ENCODE measurements at regions not wholly inside any gene's neighbourhood (a gene's known extent, or its start where the extent isn't known, plus 50 kb on each side); places are given as distances from the start of the nearest gene placed in this dataset.

GRCh38 chr5:116389601-116390000, 185.0 kb downstream of the SEMA6A start:
- no peak for FAIRE-seq
- DNase-seq (ENCODE audit: extremely low spot score, insufficient read length, low read depth), result no peak

- FAIRE-seq, result no peak
- no peak for DNase-seq (ENCODE audit: extremely low spot score, insufficient read length, low read depth)
Observed at GRCh38 chr5:116388564-116389258, 185.9 kb downstream of the SEMA6A start.

GRCh38 chr5:116387738-116388137, 186.9 kb downstream of the SEMA6A start:
- FAIRE-seq (no peak), DNase-seq (ENCODE audit: extremely low spot score, insufficient read length, low read depth) (no peak)

- DNase-seq (ENCODE audit: extremely low spot score, insufficient read length, low read depth), result no peak
- FAIRE-seq, result no peak
Observed at GRCh38 chr5:116386633-116387032, 188.0 kb downstream of the SEMA6A start.

GRCh38 chr5:116382874-116383266, 191.8 kb downstream of the SEMA6A start:
- no peak for DNase-seq (ENCODE audit: extremely low spot score, insufficient read length, low read depth)
- FAIRE-seq, result no peak

- DNase-seq (ENCODE audit: extremely low spot score, insufficient read length, low read depth) (no peak), FAIRE-seq (no peak)
Observed at GRCh38 chr5:116382032-116382873, 192.4 kb downstream of the SEMA6A start.

- DNase-seq (ENCODE audit: extremely low spot score, insufficient read length, low read depth) (no peak), FAIRE-seq (no peak)
Observed at GRCh38 chr5:116381201-116381600, 193.4 kb downstream of the SEMA6A start.

GRCh38 chr5:116380621-116381020, 194.0 kb downstream of the SEMA6A start:
- DNase-seq (ENCODE audit: extremely low spot score, insufficient read length, low read depth) (no peak), FAIRE-seq (no peak)

- DNase-seq (ENCODE audit: extremely low spot score, insufficient read length, low read depth), result no peak
- no peak for FAIRE-seq
Observed at GRCh38 chr5:116379306-116379705, 195.3 kb downstream of the SEMA6A start.

- FAIRE-seq (no peak), DNase-seq (ENCODE audit: extremely low spot score, insufficient read length, low read depth) (no peak)
Observed at GRCh38 chr5:116378777-116379121, 195.9 kb downstream of the SEMA6A start.

GRCh38 chr5:116378007-116378776, 196.4 kb downstream of the SEMA6A start:
- DNase-seq (ENCODE audit: extremely low spot score, insufficient read length, low read depth), result no peak
- FAIRE-seq, result no peak

- FAIRE-seq (no peak), DNase-seq (ENCODE audit: extremely low spot score, insufficient read length, low read depth) (no peak)
Observed at GRCh38 chr5:116377276-116378006, 197.2 kb downstream of the SEMA6A start.

GRCh38 chr5:116375926-116376325, 198.7 kb downstream of the SEMA6A start:
- DNase-seq (ENCODE audit: extremely low spot score, insufficient read length, low read depth) (no peak), FAIRE-seq (no peak)

- no peak for FAIRE-seq
- DNase-seq (ENCODE audit: extremely low spot score, insufficient read length, low read depth), result no peak
Observed at GRCh38 chr5:116374434-116374852, 200.2 kb downstream of the SEMA6A start.

GRCh38 chr5:116372931-116373597, 201.6 kb downstream of the SEMA6A start:
- FAIRE-seq (no peak), DNase-seq (ENCODE audit: extremely low spot score, insufficient read length, low read depth) (no peak)

GRCh38 chr5:116371935-116372334, 202.7 kb downstream of the SEMA6A start:
- no peak for FAIRE-seq
- no peak for DNase-seq (ENCODE audit: extremely low spot score, insufficient read length, low read depth)

GRCh38 chr5:116371431-116371830, 203.2 kb downstream of the SEMA6A start:
- no peak for DNase-seq (ENCODE audit: extremely low spot score, insufficient read length, low read depth)
- no peak for FAIRE-seq

- DNase-seq (ENCODE audit: extremely low spot score, insufficient read length, low read depth), result no peak
- FAIRE-seq, result no peak
Observed at GRCh38 chr5:116370886-116371285, 203.7 kb downstream of the SEMA6A start.

- no peak for FAIRE-seq
- DNase-seq (ENCODE audit: extremely low spot score, insufficient read length, low read depth), result no peak
Observed at GRCh38 chr5:116370149-116370548, 204.5 kb downstream of the SEMA6A start.
